Stimulated activated CD8-positive, alpha-beta memory T cell treated with anti-CD3 and anti-CD28 coated beads, Interleukin-12 subunit alpha, Interleukin-12 subunit beta, amount 100 ng/mL, for 24 hours (primary cell): ENCODE measurements at regions not wholly inside any gene's neighbourhood (a gene's known extent, or its start where the extent isn't known, plus 50 kb on each side); places are given as distances from the start of the nearest gene placed in this dataset.
"Not testable (repeated sequence)": the region's sequence is repeated elsewhere in the genome, so short reads cannot be mapped to it uniquely, and the experiment has no call there.

Experiments
- DNase-seq: peaks from one replicate; pipeline ENCODE4 v3.0.0-alpha.2; 2020; ENCODE audit errors: extremely low read depth

- no peak for DNase-seq
Observed at GRCh38 chr6:9195322-9195721, 760.0 kb upstream of the SLC35B3 start.

GRCh38 chr6:9192405-9192909 lies 757.1 kb upstream of the SLC35B3 start:
- no peak for DNase-seq

GRCh38 chr6:9186148-9186547 lies 750.8 kb upstream of the SLC35B3 start:
- no peak for DNase-seq

- no peak for DNase-seq
Observed at GRCh38 chr6:9178071-9178470, 742.7 kb upstream of the SLC35B3 start.

GRCh38 chr6:9173229-9173628 lies 737.9 kb upstream of the SLC35B3 start:
- DNase-seq: no peak

GRCh38 chr6:9172096-9172495 lies 736.8 kb upstream of the SLC35B3 start:
- no peak for DNase-seq

GRCh38 chr6:9168669-9169068 lies 733.3 kb upstream of the SLC35B3 start:
- no peak for DNase-seq

GRCh38 chr6:9161731-9162130 lies 726.4 kb upstream of the SLC35B3 start:
- no peak for DNase-seq

- no peak for DNase-seq
Observed at GRCh38 chr6:9159051-9159450, 723.7 kb upstream of the SLC35B3 start.

- DNase-seq: no peak
Observed at GRCh38 chr6:9155836-9156235, 720.5 kb upstream of the SLC35B3 start.

GRCh38 chr6:9143140-9143539 lies 707.8 kb upstream of the SLC35B3 start:
- no peak for DNase-seq

- no peak for DNase-seq
Observed at GRCh38 chr6:9140951-9141460, 705.7 kb upstream of the SLC35B3 start.

- DNase-seq: no peak
Observed at GRCh38 chr6:9140172-9140571, 704.8 kb upstream of the SLC35B3 start.

- DNase-seq: no peak
Observed at GRCh38 chr6:9139746-9140145, 704.4 kb upstream of the SLC35B3 start.

- DNase-seq: no peak
Observed at GRCh38 chr6:9138936-9139335, 703.6 kb upstream of the SLC35B3 start.

- no peak for DNase-seq
Observed at GRCh38 chr6:9136141-9136822, 700.9 kb upstream of the SLC35B3 start.

GRCh38 chr6:9131616-9132015 lies 696.3 kb upstream of the SLC35B3 start:
- DNase-seq: no peak

- DNase-seq: no peak
Observed at GRCh38 chr6:9131201-9131600, 695.9 kb upstream of the SLC35B3 start.

GRCh38 chr6:9128970-9129369 lies 693.6 kb upstream of the SLC35B3 start:
- DNase-seq: no peak

- DNase-seq: no peak
Observed at GRCh38 chr6:9126878-9127560, 691.7 kb upstream of the SLC35B3 start.

GRCh38 chr6:9126034-9126433 lies 690.7 kb upstream of the SLC35B3 start:
- not testable (repeated sequence) for DNase-seq

GRCh38 chr6:9121549-9121948 lies 686.2 kb upstream of the SLC35B3 start:
- no peak for DNase-seq

- no peak for DNase-seq
Observed at GRCh38 chr6:9116026-9116425, 680.7 kb upstream of the SLC35B3 start.
